HG02943 (cell line): ENCODE measurements at regions not wholly inside any gene's neighbourhood (a gene's known extent, or its start where the extent isn't known, plus 50 kb on each side); places are given as distances from the start of the nearest gene placed in this dataset.

Experiments used
- ATAC-seq: cut with Tn5 transposase; IDR thresholded peaks from one replicate; pipeline ENCODE4 v1.9.1; 2021; ENCODE audit warnings: mild to moderate bottlenecking, low read depth, moderate library complexity; ENCODE audit not compliant: unreplicated experiment

GRCh38 chrX:45379236-45379635, 178.6 kb upstream of the DIPK2B start:
- ATAC-seq, result no peak

- ATAC-seq, result no peak
These were observed 171.5 kb upstream of the DIPK2B start for GRCh38 chrX:45372151-45372550.

- ATAC-seq, result no peak
These were observed 168.0 kb upstream of the DIPK2B start for GRCh38 chrX:45368705-45369104.

GRCh38 chrX:45363596-45363995, 162.9 kb upstream of the DIPK2B start:
- ATAC-seq, result no peak

GRCh38 chrX:45360571-45360970, 159.9 kb upstream of the DIPK2B start:
- ATAC-seq, result no peak

- ATAC-seq, result no peak
These were observed 157.7 kb upstream of the DIPK2B start for GRCh38 chrX:45358392-45358791.

GRCh38 chrX:45353456-45353855, 152.8 kb upstream of the DIPK2B start:
- no peak for ATAC-seq

- no peak for ATAC-seq
These were observed 151.9 kb upstream of the DIPK2B start for GRCh38 chrX:45352611-45353010.

GRCh38 chrX:45351478-45351877, 150.8 kb upstream of the DIPK2B start:
- no peak for ATAC-seq

GRCh38 chrX:45348296-45348695, 147.6 kb upstream of the DIPK2B start:
- ATAC-seq, result no peak

GRCh38 chrX:45347877-45348276, 147.2 kb upstream of the DIPK2B start:
- ATAC-seq, result no peak

- ATAC-seq, result no peak
These were observed 143.9 kb upstream of the DIPK2B start for GRCh38 chrX:45344594-45344993.

- no peak for ATAC-seq
These were observed 128.5 kb upstream of the DIPK2B start for GRCh38 chrX:45329217-45329616.

- no peak for ATAC-seq
These were observed 124.3 kb upstream of the DIPK2B start for GRCh38 chrX:45324941-45325340.

- ATAC-seq, result no peak
These were observed 122.7 kb upstream of the DIPK2B start for GRCh38 chrX:45323387-45323786.

- ATAC-seq, result no peak
These were observed 122.1 kb upstream of the DIPK2B start for GRCh38 chrX:45322820-45323219.

- no peak for ATAC-seq
These were observed 121.7 kb upstream of the DIPK2B start for GRCh38 chrX:45322382-45322781.

- ATAC-seq, result no peak
These were observed 119.5 kb upstream of the DIPK2B start for GRCh38 chrX:45320191-45320590.

GRCh38 chrX:45309801-45310200, 109.1 kb upstream of the DIPK2B start:
- ATAC-seq, result no peak

GRCh38 chrX:45309096-45309495, 108.4 kb upstream of the DIPK2B start:
- ATAC-seq, result no peak

GRCh38 chrX:45306794-45307193, 106.1 kb upstream of the DIPK2B start:
- ATAC-seq, result no peak

GRCh38 chrX:45300638-45301037, 100.0 kb upstream of the DIPK2B start:
- no peak for ATAC-seq

GRCh38 chrX:45295259-45295986, 94.7 kb upstream of the DIPK2B start:
- ATAC-seq, result no peak
